WERI-Rb-1 (cell line): ENCODE measurements at regions not wholly inside any gene's neighbourhood (a gene's known extent, or its start where the extent isn't known, plus 50 kb on each side); places are given as distances from the start of the nearest gene placed in this dataset.

Experiments
- DNase-seq: peaks from one replicate; pipeline ENCODE4 v3.0.0-alpha.2; 2020
- H3K27ac ChIP-seq: fragments of 250-450 bp; sonication (Bioruptor Pico); 2 replicates; pipeline ENCODE4 v1.5.1; 2020; ENCODE audit warnings: mild to moderate bottlenecking, moderate library complexity
- H3K27me3 ChIP-seq: fragments of 250-450 bp; sonication (Bioruptor Pico); 2 replicates; pipeline ENCODE4 v1.5.1; 2021; ENCODE audit warnings: mild to moderate bottlenecking, low read depth, moderate library complexity; ENCODE audit not compliant: insufficient read depth, severe bottlenecking
- H3K36me3 ChIP-seq: fragments of 250-450 bp; sonication (Bioruptor Pico); 2 replicates; pipeline ENCODE4 v1.5.1; 2020; ENCODE audit warnings: mild to moderate bottlenecking, moderate library complexity
- H3K4me3 ChIP-seq: 2 replicates; pipeline ENCODE4 v1.5.1; 2011; ENCODE audit warnings: low read depth, mild to moderate bottlenecking, control low read depth, low read length
- H3K9me3 ChIP-seq: fragments of 250-450 bp; sonication (Bioruptor Pico); 2 replicates; pipeline ENCODE4 v1.5.1; 2021; ENCODE audit warnings: mild to moderate bottlenecking, moderate library complexity; ENCODE audit not compliant: severe bottlenecking
- TF ChIP-seq, protein P1 (sequence below): IDR thresholded peaks from 2 replicates; pipeline ENCODE4 v1.5.1; 2011; ENCODE audit warnings: low read depth, mild to moderate bottlenecking, control low read depth, inconsistent platforms, low read length

DNA sequence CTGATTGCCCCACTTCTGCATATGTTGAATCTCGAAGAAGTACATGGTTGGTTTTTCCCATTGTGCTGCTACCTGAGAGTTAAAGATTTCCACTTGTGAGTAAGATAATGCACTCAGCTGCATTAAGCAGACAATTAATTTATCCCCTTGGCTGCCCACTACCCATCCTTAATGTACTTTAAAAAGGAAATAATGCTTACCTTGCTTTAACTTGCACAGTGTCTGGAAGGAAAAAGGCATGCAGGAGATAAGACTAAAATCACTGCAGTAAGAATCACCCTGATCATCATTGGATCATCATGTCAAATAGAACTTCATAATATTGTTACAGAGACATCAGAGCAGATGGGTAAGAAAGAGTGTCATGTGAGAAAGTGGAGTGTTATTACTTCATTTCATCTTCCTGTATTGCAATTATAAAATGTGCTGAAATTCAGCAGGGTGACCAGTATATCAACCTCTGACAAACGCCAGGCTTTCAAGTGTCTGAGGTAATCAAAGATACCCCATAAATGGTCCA is 207.3 kb upstream of the PIK3C3 start:
- DNase-seq: no peak

DNA sequence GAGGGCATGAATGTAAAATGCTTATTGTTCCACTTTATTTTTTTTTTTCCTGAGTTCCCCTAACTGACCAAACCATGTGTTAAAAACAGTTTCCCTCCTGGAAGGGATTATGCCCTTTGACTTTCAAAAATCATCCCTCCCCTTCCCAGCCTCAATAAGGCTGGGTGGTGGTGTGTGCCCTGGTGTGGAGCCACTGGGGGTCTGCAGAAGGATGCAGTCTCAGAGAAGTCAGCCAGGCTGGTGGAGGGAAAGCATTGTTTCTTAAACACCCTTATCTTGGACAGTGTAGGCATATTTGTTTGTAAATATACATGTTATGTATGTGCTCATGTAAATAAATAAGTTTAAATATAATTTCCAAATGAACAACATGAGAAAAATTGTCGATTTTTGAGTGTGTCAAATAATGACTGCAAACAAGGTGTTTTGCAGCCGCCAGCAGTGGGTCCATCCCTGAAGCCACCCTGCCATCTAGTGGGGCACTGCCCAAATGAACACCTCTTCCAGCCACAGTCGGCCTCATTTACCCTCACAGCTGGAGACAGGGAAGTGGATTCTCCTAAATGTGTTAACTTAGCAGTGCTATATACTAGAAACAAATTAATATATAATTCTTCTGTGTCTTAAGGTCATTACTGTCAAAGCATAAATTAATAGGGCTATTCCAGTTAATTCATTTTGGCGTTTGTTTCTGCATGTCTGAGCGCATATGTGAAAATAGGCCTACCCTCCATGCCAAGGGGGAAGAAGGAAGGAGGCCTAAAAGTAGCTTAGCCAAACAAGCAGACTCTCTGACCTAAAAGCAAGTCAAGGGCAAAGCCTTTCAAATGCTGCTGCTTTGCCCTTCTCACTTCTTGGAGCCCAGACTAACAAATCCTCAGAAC is 209.6 kb upstream of the PIK3C3 start:
- H3K27me3 ChIP-seq: no peaks in the 10 kb centered on the region
- H3K9me3 ChIP-seq: no peaks in the 10 kb centered on the region
- DNase-seq: peak; percentile 66
- no peak overlapping the region for H3K4me3 ChIP-seq
- no peak overlapping the region for H3K27ac ChIP-seq
- H3K36me3 ChIP-seq: no peaks in the 10 kb centered on the region
- TF ChIP-seq, protein P1, sequence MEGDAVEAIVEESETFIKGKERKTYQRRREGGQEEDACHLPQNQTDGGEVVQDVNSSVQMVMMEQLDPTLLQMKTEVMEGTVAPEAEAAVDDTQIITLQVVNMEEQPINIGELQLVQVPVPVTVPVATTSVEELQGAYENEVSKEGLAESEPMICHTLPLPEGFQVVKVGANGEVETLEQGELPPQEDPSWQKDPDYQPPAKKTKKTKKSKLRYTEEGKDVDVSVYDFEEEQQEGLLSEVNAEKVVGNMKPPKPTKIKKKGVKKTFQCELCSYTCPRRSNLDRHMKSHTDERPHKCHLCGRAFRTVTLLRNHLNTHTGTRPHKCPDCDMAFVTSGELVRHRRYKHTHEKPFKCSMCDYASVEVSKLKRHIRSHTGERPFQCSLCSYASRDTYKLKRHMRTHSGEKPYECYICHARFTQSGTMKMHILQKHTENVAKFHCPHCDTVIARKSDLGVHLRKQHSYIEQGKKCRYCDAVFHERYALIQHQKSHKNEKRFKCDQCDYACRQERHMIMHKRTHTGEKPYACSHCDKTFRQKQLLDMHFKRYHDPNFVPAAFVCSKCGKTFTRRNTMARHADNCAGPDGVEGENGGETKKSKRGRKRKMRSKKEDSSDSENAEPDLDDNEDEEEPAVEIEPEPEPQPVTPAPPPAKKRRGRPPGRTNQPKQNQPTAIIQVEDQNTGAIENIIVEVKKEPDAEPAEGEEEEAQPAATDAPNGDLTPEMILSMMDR: peak; percentile 75

More for the DNA sequence above, 207.3 kb upstream of the PIK3C3 start:
- no peak overlapping the region for H3K27ac ChIP-seq
- H3K9me3 ChIP-seq: no peaks in the 10 kb centered on the region
- no peaks in the 10 kb centered on the region for H3K27me3 ChIP-seq
- H3K4me3 ChIP-seq: no peak overlapping the region
- TF ChIP-seq, protein P1: no peak
- no peaks in the 10 kb centered on the region for H3K36me3 ChIP-seq

DNA sequence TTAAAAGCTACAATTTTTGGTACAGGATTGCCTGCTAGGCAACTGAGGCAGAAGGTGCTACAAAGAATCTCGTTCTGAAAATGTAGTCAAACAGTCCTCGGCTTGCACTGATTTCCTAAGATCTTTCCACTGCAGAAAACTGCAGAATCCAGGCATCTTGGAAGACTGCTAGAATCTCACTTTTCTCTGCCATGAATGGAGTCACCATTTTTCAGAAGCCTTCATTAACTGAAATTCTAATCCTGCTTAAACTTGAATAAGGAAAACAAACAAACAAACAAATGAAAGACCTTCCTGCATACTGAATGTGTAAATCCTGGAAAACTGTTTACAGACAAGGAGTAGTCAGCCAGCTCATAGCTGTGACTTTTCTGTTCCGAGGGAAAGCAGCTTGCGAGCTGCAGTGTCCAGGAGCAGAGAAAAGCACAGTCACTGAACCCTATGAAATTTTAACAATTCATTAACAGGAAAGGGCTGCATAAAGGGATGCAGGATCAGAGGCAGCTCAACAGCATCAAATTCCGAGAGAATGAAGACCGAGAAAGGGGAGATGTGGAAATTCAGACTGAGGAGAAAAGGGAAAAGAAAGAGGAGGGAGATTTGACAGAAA is 210.5 kb upstream of the PIK3C3 start:
- Histone ChIP-seq H3K27me3 (no peaks in the 10 kb centered on the region), H3K27ac (no peak overlapping the region), H3K4me3 (no peak overlapping the region), H3K9me3 (no peaks in the 10 kb centered on the region), H3K36me3 (no peaks in the 10 kb centered on the region)
- DNase-seq: no peak
- TF ChIP-seq, protein P1: no peak

DNA sequence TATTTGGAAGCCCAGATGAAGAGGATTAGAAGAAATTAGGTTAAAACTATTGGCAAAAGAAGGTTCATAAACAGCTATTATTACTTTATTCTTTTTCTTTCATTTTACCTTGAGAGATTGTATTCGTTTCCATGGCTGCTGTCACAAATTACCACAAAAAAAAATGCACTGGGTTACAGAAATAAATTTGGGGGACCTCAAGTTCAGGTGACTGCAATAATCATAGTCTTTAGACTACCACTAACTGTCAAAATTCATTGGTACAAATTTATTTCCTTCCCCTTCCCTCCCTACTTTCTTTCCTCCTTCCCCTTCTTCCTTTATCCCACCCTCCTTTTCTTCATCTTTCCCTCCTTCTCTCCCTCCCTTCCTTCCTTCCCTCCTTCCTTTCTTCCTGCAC is 217.8 kb upstream of the PIK3C3 start:
- DNase-seq: no peak
- H3K36me3 ChIP-seq: no peaks in the 10 kb centered on the region
- H3K27me3 ChIP-seq: no peaks in the 10 kb centered on the region
- H3K27ac ChIP-seq: no peak overlapping the region
- H3K9me3 ChIP-seq: no peaks in the 10 kb centered on the region
- H3K4me3 ChIP-seq: no peak overlapping the region
- TF ChIP-seq, protein P1: no peak

DNA sequence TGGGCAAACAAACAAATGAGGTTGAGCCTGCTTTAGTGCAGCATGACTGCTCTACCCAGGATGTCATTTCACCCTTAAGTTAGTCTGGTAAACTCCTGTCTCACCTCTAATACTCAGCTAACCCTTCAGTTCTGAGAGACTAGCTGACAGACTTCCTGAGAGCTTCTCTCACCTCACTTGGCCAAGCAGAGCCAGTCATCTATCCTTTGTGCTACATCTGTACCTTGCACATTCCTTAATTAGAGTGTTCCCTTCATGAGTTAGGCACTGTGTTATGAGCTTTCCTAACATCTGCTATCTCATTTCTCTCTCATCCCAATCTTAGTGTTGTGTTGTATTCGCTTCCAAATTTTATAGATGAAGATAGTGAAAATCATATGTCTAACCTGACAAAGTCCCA is 220.1 kb upstream of the PIK3C3 start:
- DNase-seq: no peak
- Histone ChIP-seq H3K27me3 (no peaks in the 10 kb centered on the region), H3K9me3 (no peaks in the 10 kb centered on the region), H3K4me3 (no peak overlapping the region), H3K27ac (no peak overlapping the region), H3K36me3 (no peaks in the 10 kb centered on the region)
- TF ChIP-seq, protein P1: no peak
